ENCODE measurements at regions not wholly inside any gene's neighbourhood (a gene's known extent, or its start where the extent isn't known, plus 50 kb on each side); places are given as distances from the start of the nearest gene placed in this dataset.

- TF ChIP-seq CTCF (optimal IDR thresholded peaks at IDR 0.05 in 1 of 3, IDR thresholded peaks at IDR 0.05 in 1 of 3, conservative IDR thresholded peaks at IDR 0.05 in 1 of 3; ENCODE audit: extremely low read depth in 1 of 3, insufficient read depth in 2 of 3, low read length in 3 of 3) (no peak), EZH2 (IDR thresholded peaks at IDR 0.05; ENCODE audit: low read length) (no peak)
Observed at GRCh38 chr21:38083535-38083934, 167.3 kb upstream of the KCNJ6 start.

Measured in keratinocyte (primary cell).